ENCODE measurements at regions not wholly inside any gene's neighbourhood (a gene's known extent, or its start where the extent isn't known, plus 50 kb on each side); places are given as distances from the start of the nearest gene placed in this dataset.

- TF ChIP-seq POLR2AphosphoS5 (IDR thresholded peaks at IDR 0.05; ENCODE audit: borderline replicate concordance, low read depth, low read length): no peak
- TF ChIP-seq EZH2 (IDR thresholded peaks at IDR 0.05): no peak
Measured at GRCh38 chr5:123856766-123857165, 344.8 kb downstream of the CSNK1G3 start.
